ENCODE measurements at regions not wholly inside any gene's neighbourhood (a gene's known extent, or its start where the extent isn't known, plus 50 kb on each side); places are given as distances from the start of the nearest gene placed in this dataset.

- 45 to 50% methylated on average over 7 of the region's 7 CpGs for WGBS, 2 donors
- H3K4me1 ChIP-seq (ENCODE audit: control insufficient read depth in 2 of 2, insufficient read depth in 2 of 2, low read length in 1 of 2) = peaks cover 0 to 3% of the 10 kb centered on the region in 2 donors
- H3K36me3 ChIP-seq (ENCODE audit: control insufficient read depth in 2 of 2, insufficient read depth in 2 of 2, low read length in 1 of 2) = no peaks in the 10 kb centered on the region
- H3K9me3 ChIP-seq (ENCODE audit: control insufficient read depth in 2 of 2, insufficient read depth in 1 of 2, low read depth in 1 of 2, low read length in 1 of 2) = no peaks in the 10 kb centered on the region
- H3K4me3 ChIP-seq (ENCODE audit: low read depth in 1 of 2, low read length in 2 of 2) = no peak overlapping the region
- H3K27me3 ChIP-seq (ENCODE audit: control insufficient read depth in 1 of 2, insufficient read depth in 2 of 2, low read length in 2 of 2) = no peaks in the 10 kb centered on the region
- no peak overlapping the region for H3K27ac ChIP-seq (ENCODE audit: low read depth in 2 of 2, low read length in 1 of 2)
Observed at GRCh38 chr7:3244241-3244814, 56.7 kb upstream of the SDK1 start.

- Histone ChIP-seq H3K27ac (ENCODE audit: low read depth in 2 of 2, low read length in 1 of 2) (no peak overlapping the region), H3K36me3 (ENCODE audit: control insufficient read depth in 2 of 2, insufficient read depth in 2 of 2, low read length in 1 of 2) (no peaks in the 10 kb centered on the region), H3K9me3 (ENCODE audit: control insufficient read depth in 2 of 2, insufficient read depth in 1 of 2, low read depth in 1 of 2, low read length in 1 of 2) (no peaks in the 10 kb centered on the region), H3K4me3 (ENCODE audit: low read depth in 1 of 2, low read length in 2 of 2) (no peak overlapping the region), H3K4me1 (ENCODE audit: control insufficient read depth in 2 of 2, insufficient read depth in 2 of 2, low read length in 1 of 2) (peaks cover 0 to 3% of the 10 kb centered on the region in 2 donors), H3K27me3 (ENCODE audit: control insufficient read depth in 1 of 2, insufficient read depth in 2 of 2, low read length in 2 of 2) (no peaks in the 10 kb centered on the region)
- 70 to 81% methylated on average over 2 of the region's 2 CpGs for WGBS, 2 donors
Observed at GRCh38 chr7:3245077-3245476, 56.0 kb upstream of the SDK1 start.

GRCh38 chr7:3245721-3246120, 55.3 kb upstream of the SDK1 start:
- no peaks in the 10 kb centered on the region for H3K9me3 ChIP-seq (ENCODE audit: control insufficient read depth in 2 of 2, insufficient read depth in 1 of 2, low read depth in 1 of 2, low read length in 1 of 2)
- H3K27ac ChIP-seq (ENCODE audit: low read depth in 2 of 2, low read length in 1 of 2) = no peak overlapping the region
- H3K4me3 ChIP-seq (ENCODE audit: low read depth in 1 of 2, low read length in 2 of 2) = no peak overlapping the region
- WGBS, 2 donors = 80 to 86% methylated on average over 3 of the region's 3 CpGs
- H3K4me1 ChIP-seq (ENCODE audit: control insufficient read depth in 2 of 2, insufficient read depth in 2 of 2, low read length in 1 of 2) = peaks cover 0 to 3% of the 10 kb centered on the region in 2 donors
- H3K36me3 ChIP-seq (ENCODE audit: control insufficient read depth in 2 of 2, insufficient read depth in 2 of 2, low read length in 1 of 2) = no peaks in the 10 kb centered on the region
- H3K27me3 ChIP-seq (ENCODE audit: control insufficient read depth in 1 of 2, insufficient read depth in 2 of 2, low read length in 2 of 2) = no peaks in the 10 kb centered on the region

- H3K36me3 ChIP-seq (ENCODE audit: control insufficient read depth in 2 of 2, insufficient read depth in 2 of 2, low read length in 1 of 2) = no peaks in the 10 kb centered on the region
- WGBS, 2 donors = 85 to 87% methylated on average over 3 of the region's 3 CpGs
- H3K27me3 ChIP-seq (ENCODE audit: control insufficient read depth in 1 of 2, insufficient read depth in 2 of 2, low read length in 2 of 2) = no peaks in the 10 kb centered on the region
- H3K27ac ChIP-seq (ENCODE audit: low read depth in 2 of 2, low read length in 1 of 2) = no peak overlapping the region
- H3K4me1 ChIP-seq (ENCODE audit: control insufficient read depth in 2 of 2, insufficient read depth in 2 of 2, low read length in 1 of 2) = peaks cover 0 to 3% of the 10 kb centered on the region in 2 donors
- no peaks in the 10 kb centered on the region for H3K9me3 ChIP-seq (ENCODE audit: control insufficient read depth in 2 of 2, insufficient read depth in 1 of 2, low read depth in 1 of 2, low read length in 1 of 2)
- H3K4me3 ChIP-seq (ENCODE audit: low read depth in 1 of 2, low read length in 2 of 2) = no peak overlapping the region
Observed at GRCh38 chr7:3246127-3246526, 54.9 kb upstream of the SDK1 start.

- no peaks in the 10 kb centered on the region for H3K9me3 ChIP-seq (ENCODE audit: control insufficient read depth in 2 of 2, insufficient read depth in 1 of 2, low read depth in 1 of 2, low read length in 1 of 2)
- H3K4me3 ChIP-seq (ENCODE audit: low read depth in 1 of 2, low read length in 2 of 2) = no peak overlapping the region
- no peak overlapping the region for H3K27ac ChIP-seq (ENCODE audit: low read depth in 2 of 2, low read length in 1 of 2)
- 60 to 72% methylated on average over 4 of the region's 4 CpGs for WGBS, 2 donors
- no peaks in the 10 kb centered on the region for H3K36me3 ChIP-seq (ENCODE audit: control insufficient read depth in 2 of 2, insufficient read depth in 2 of 2, low read length in 1 of 2)
- peaks cover 0 to 3% of the 10 kb centered on the region in 2 donors for H3K4me1 ChIP-seq (ENCODE audit: control insufficient read depth in 2 of 2, insufficient read depth in 2 of 2, low read length in 1 of 2)
- no peaks in the 10 kb centered on the region for H3K27me3 ChIP-seq (ENCODE audit: control insufficient read depth in 1 of 2, insufficient read depth in 2 of 2, low read length in 2 of 2)
Observed at GRCh38 chr7:3246651-3247050, 54.4 kb upstream of the SDK1 start.

GRCh38 chr7:3250725-3251124, 50.3 kb upstream of the SDK1 start:
- Histone ChIP-seq H3K27me3 (ENCODE audit: control insufficient read depth in 1 of 2, insufficient read depth in 2 of 2, low read length in 2 of 2) (no peaks in the 10 kb centered on the region), H3K4me3 (ENCODE audit: low read depth in 1 of 2, low read length in 2 of 2) (no peak overlapping the region), H3K9me3 (ENCODE audit: control insufficient read depth in 2 of 2, insufficient read depth in 1 of 2, low read depth in 1 of 2, low read length in 1 of 2) (no peaks in the 10 kb centered on the region), H3K36me3 (ENCODE audit: control insufficient read depth in 2 of 2, insufficient read depth in 2 of 2, low read length in 1 of 2) (no peaks in the 10 kb centered on the region), H3K4me1 (ENCODE audit: control insufficient read depth in 2 of 2, insufficient read depth in 2 of 2, low read length in 1 of 2) (no peaks in the 10 kb centered on the region), H3K27ac (ENCODE audit: low read depth in 2 of 2, low read length in 1 of 2) (no peak overlapping the region)
- WGBS, 2 donors = 63 to 78% methylated on average over 5 of the region's 5 CpGs

Data from esophagus (tissue), 2 donors.